BE2C (cell line): ENCODE measurements at regions not wholly inside any gene's neighbourhood (a gene's known extent, or its start where the extent isn't known, plus 50 kb on each side); places are given as distances from the start of the nearest gene placed in this dataset.
"Not testable (repeated sequence)": the region's sequence is repeated elsewhere in the genome, so short reads cannot be mapped to it uniquely, and the experiment has no call there.

ENCODE experiments used
- DNase-seq: peaks from one replicate; pipeline ENCODE4 v3.0.0-alpha.2; 2020
- H3K27me3 ChIP-seq: fragments of 250-450 bp; sonication (Bioruptor Pico); 2 replicates; pipeline ENCODE4 v1.5.1; 2020; ENCODE audit warnings: mild to moderate bottlenecking
- H3K36me3 ChIP-seq: fragments of 250-450 bp; sonication (Bioruptor Pico); 2 replicates; pipeline ENCODE4 v1.5.1; 2020; ENCODE audit warnings: mild to moderate bottlenecking
- H3K4me1 ChIP-seq: fragments of 250-450 bp; sonication (Bioruptor Pico); 2 replicates; pipeline ENCODE4 v1.5.1; 2020
- H3K4me3 ChIP-seq: 2 replicates; pipeline ENCODE4 v1.5.1; 2011; ENCODE audit warnings: low read depth, low read length
- H3K9me3 ChIP-seq: fragments of 250-450 bp; sonication (Bioruptor Pico); 2 replicates; pipeline ENCODE4 v1.5.1; 2020
- CTCF ChIP-seq: IDR thresholded peaks from 2 replicates; pipeline ENCODE4 v1.5.1; 2012; ENCODE audit warnings: mild to moderate bottlenecking, low read depth, low read length

GRCh38 chr3:87792534-87793336 lies 266.1 kb downstream of the CGGBP1 start, which contains the start of gene HTR1F:
Gene HTR1F, plus strand, starts transcription at chr3:87792706.
- Histone ChIP-seq H3K36me3 (no peaks in the 10 kb centered on the region), H3K4me1 (no peaks in the 10 kb centered on the region), H3K4me3 (no peak within 1 kb of the TSS), H3K27me3 (peaks cover 40% of the 10 kb centered on the region), H3K9me3 (no peaks in the 10 kb centered on the region)
- TF ChIP-seq CTCF: no peak
- no peak for DNase-seq

- no peak overlapping the region for H3K4me3 ChIP-seq
- no peak for DNase-seq
- H3K27me3 ChIP-seq: peaks cover 34% of the 10 kb centered on the region
Observed at GRCh38 chr3:87792198-87792533, 266.6 kb downstream of the CGGBP1 start.

GRCh38 chr3:87791248-87792027 lies 267.4 kb downstream of the CGGBP1 start:
- no peak for TF ChIP-seq CTCF
- Histone ChIP-seq H3K4me1 (no peaks in the 10 kb centered on the region), H3K36me3 (no peaks in the 10 kb centered on the region), H3K4me3 (no peak overlapping the region), H3K9me3 (no peaks in the 10 kb centered on the region), H3K27me3 (peaks cover 33% of the 10 kb centered on the region)
- no peak for DNase-seq

More at GRCh38 chr3:87792198-87792533, 266.6 kb downstream of the CGGBP1 start:
- Histone ChIP-seq H3K4me1 (no peaks in the 10 kb centered on the region), H3K9me3 (no peaks in the 10 kb centered on the region), H3K36me3 (no peaks in the 10 kb centered on the region)
- TF ChIP-seq CTCF: no peak

GRCh38 chr3:87789049-87789448 lies 269.8 kb downstream of the CGGBP1 start:
- H3K9me3 ChIP-seq, H3K36me3 ChIP-seq, H3K4me3 ChIP-seq, DNase-seq, H3K4me1 ChIP-seq: not testable (repeated sequence)
- peaks cover 22% of the 10 kb centered on the region for H3K27me3 ChIP-seq

- Histone ChIP-seq H3K9me3 (no peaks in the 10 kb centered on the region), H3K36me3 (no peaks in the 10 kb centered on the region), H3K4me3 (no peak overlapping the region), H3K27me3 (peaks cover 18% of the 10 kb centered on the region), H3K4me1 (no peaks in the 10 kb centered on the region)
- no peak for DNase-seq
- TF ChIP-seq CTCF: no peak
Observed at GRCh38 chr3:87788516-87788915, 270.3 kb downstream of the CGGBP1 start.

- no peak for TF ChIP-seq CTCF
- no peaks in the 10 kb centered on the region for H3K4me1 ChIP-seq
- no peak overlapping the region for H3K4me3 ChIP-seq
- no peaks in the 10 kb centered on the region for H3K36me3 ChIP-seq
- DNase-seq: no peak
- H3K27me3 ChIP-seq: no peaks in the 10 kb centered on the region
- H3K9me3 ChIP-seq: no peaks in the 10 kb centered on the region
Observed at GRCh38 chr3:87780811-87781210, 278.0 kb downstream of the CGGBP1 start.
